CD4-positive, alpha-beta T cell (primary cell): ENCODE measurements at regions not wholly inside any gene's neighbourhood (a gene's known extent, or its start where the extent isn't known, plus 50 kb on each side); places are given as distances from the start of the nearest gene placed in this dataset.
A peak's percentile ranks its signal among the peaks of the same experiment; 100 is the strongest.

Source experiments
- ATAC-seq: fragments of 200-7000 bp; cut with Tn5 transposase; one replicate; pipeline ENCODE4 v1.10.0; 2022; ENCODE audit warnings: mild to moderate bottlenecking; ENCODE audit not compliant: poor library complexity
- CTCF ChIA-PET: fragments of 350-600 bp; sonication (Branson Sonifier 250); formaldehyde crosslinking; loops from one replicate; lab custom pipeline; 2021; ENCODE audit warnings: antibody characterized with exemption, inconsistent platforms; lab: Charles Lee
- POLR2A ChIA-PET: fragments of 350-600 bp; sonication (Branson Sonifier 250); formaldehyde crosslinking; loops from one replicate; lab custom pipeline; 2021; ENCODE audit warnings: antibody characterized with exemption, inconsistent platforms; lab: Charles Lee
- DNase-seq, 14 experiments: peaks; one replicate each; pipeline ENCODE4 v3.0.0-alpha.2; 2013 to 2020; ENCODE audit warnings: mixed read lengths in 2 of 14
- H3K27ac ChIP-seq, 2 donors: one replicate each; pipeline versions ENCODE4 v1.5.1 to v1.7.0; 2013; ENCODE audit warnings: low read length in 2 of 2, low read depth in 1 of 2, mild to moderate bottlenecking in 1 of 2
- H3K27me3 ChIP-seq, 2 experiments: 1 replicate in 1 of 2; 2 replicates in 1 of 2; pipeline versions ENCODE4 v1.6.1 to v1.7.0; 2013; ENCODE audit warnings: low read length in 2 of 2, control low read depth in 1 of 2, mild to moderate bottlenecking in 1 of 2, moderate library complexity in 1 of 2; ENCODE audit not compliant: insufficient read depth in 2 of 2, control insufficient read depth in 1 of 2
- H3K36me3 ChIP-seq: one replicate; pipeline ENCODE4 v1.6.1; 2013; ENCODE audit warnings: low read length, control low read depth; ENCODE audit not compliant: insufficient read depth
- H3K4me1 ChIP-seq: one replicate; pipeline ENCODE4 v1.6.1; 2013; ENCODE audit warnings: low read length, control low read depth; ENCODE audit not compliant: insufficient read depth
- H3K4me3 ChIP-seq: one replicate; pipeline ENCODE4 v1.5.1; 2013; ENCODE audit warnings: mild to moderate bottlenecking, low read length, moderate library complexity
- H3K9me3 ChIP-seq, 2 experiments: 1 replicate in 1 of 2; 2 replicates in 1 of 2; pipeline versions ENCODE4 v1.6.1 to v1.7.0; 2013; ENCODE audit warnings: low read length in 2 of 2, mild to moderate bottlenecking in 2 of 2, control low read depth in 1 of 2, moderate library complexity in 1 of 2; ENCODE audit not compliant: control insufficient read depth in 1 of 2, insufficient read depth in 1 of 2
- H3K27ac Mint-ChIP-seq: one replicate; pipeline ENCODE4 v1.8.0; 2020; ENCODE audit warnings: mixed read lengths
- H3K27me3 Mint-ChIP-seq: one replicate; pipeline ENCODE4 v1.8.0; 2021; ENCODE audit warnings: mixed read lengths
- H3K36me3 Mint-ChIP-seq: one replicate; pipeline ENCODE4 v1.8.0; 2021; ENCODE audit warnings: low read depth, mixed read lengths
- H3K4me1 Mint-ChIP-seq: one replicate; pipeline ENCODE4 v1.8.0; 2021; ENCODE audit warnings: low read depth, mixed read lengths
- H3K4me3 Mint-ChIP-seq: one replicate; pipeline ENCODE4 v1.8.0; 2020; ENCODE audit warnings: mild to moderate bottlenecking, mixed read lengths
- H3K9me3 Mint-ChIP-seq: one replicate; pipeline ENCODE4 v1.8.0; 2020; ENCODE audit warnings: mixed read lengths
- intact Hi-C, 2 experiments: fragments of 100-400 bp; cut with DNase I in 1 of 2; cut with micrococcal nuclease in 1 of 2; formaldehyde crosslinking; loops; one replicate each; pipeline versions ENCODE4 v1.15.1 to v1.9.0; 2023 to 2025; cut with DNase I, micrococcal nuclease
- TF ChIP-seq, protein P1 (sequence below): fragments of 200-600 bp; IDR thresholded peaks from one replicate; pipeline ENCODE4 v1.8.0; 2022; ENCODE audit warnings: antibody characterized with exemption, mild to moderate bottlenecking

DNA sequence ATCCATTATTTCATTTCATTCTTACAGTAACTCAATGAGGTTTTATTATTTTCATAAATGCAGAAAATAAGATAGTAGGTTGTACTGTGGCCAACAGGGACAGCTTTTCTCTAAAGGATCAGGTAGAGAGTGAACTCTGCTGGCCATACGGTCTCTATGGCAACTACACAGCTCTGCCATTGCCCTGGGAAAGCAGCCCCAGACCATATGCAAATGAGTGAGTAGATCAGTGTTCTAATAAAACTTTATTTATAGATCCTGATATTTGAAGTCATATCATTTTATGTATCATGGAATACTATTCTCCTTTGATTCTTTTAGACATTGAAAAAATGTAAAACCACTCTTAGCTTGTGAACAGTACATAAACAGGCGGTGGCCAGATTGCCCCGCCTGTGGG, 192.5 kb upstream of the RREB1 start:
- ChIA-PET CTCF (no interaction called here), POLR2A (no interaction called here)
- Mint-ChIP-seq H3K9me3 (no peaks in the 10 kb centered on the region), H3K27ac (no peak overlapping the region), H3K4me1 (peaks cover 23% of the 10 kb centered on the region), H3K4me3 (no peak overlapping the region), H3K27me3 (no peaks in the 10 kb centered on the region), H3K36me3 (no peaks in the 10 kb centered on the region)
- no peaks in the 10 kb centered on the region for H3K9me3 ChIP-seq
- no peaks in the 10 kb centered on the region for H3K27me3 ChIP-seq
- no peaks in the 10 kb centered on the region for H3K36me3 ChIP-seq
- ATAC-seq (no peak), DNase-seq (no peak)
- H3K27ac ChIP-seq = no peak overlapping the region
- TF ChIP-seq, protein P1, sequence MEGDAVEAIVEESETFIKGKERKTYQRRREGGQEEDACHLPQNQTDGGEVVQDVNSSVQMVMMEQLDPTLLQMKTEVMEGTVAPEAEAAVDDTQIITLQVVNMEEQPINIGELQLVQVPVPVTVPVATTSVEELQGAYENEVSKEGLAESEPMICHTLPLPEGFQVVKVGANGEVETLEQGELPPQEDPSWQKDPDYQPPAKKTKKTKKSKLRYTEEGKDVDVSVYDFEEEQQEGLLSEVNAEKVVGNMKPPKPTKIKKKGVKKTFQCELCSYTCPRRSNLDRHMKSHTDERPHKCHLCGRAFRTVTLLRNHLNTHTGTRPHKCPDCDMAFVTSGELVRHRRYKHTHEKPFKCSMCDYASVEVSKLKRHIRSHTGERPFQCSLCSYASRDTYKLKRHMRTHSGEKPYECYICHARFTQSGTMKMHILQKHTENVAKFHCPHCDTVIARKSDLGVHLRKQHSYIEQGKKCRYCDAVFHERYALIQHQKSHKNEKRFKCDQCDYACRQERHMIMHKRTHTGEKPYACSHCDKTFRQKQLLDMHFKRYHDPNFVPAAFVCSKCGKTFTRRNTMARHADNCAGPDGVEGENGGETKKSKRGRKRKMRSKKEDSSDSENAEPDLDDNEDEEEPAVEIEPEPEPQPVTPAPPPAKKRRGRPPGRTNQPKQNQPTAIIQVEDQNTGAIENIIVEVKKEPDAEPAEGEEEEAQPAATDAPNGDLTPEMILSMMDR = no peak
- no peak overlapping the region for H3K4me3 ChIP-seq
- intact Hi-C loops = no loop called here
- peaks cover 9% of the 10 kb centered on the region for H3K4me1 ChIP-seq

DNA sequence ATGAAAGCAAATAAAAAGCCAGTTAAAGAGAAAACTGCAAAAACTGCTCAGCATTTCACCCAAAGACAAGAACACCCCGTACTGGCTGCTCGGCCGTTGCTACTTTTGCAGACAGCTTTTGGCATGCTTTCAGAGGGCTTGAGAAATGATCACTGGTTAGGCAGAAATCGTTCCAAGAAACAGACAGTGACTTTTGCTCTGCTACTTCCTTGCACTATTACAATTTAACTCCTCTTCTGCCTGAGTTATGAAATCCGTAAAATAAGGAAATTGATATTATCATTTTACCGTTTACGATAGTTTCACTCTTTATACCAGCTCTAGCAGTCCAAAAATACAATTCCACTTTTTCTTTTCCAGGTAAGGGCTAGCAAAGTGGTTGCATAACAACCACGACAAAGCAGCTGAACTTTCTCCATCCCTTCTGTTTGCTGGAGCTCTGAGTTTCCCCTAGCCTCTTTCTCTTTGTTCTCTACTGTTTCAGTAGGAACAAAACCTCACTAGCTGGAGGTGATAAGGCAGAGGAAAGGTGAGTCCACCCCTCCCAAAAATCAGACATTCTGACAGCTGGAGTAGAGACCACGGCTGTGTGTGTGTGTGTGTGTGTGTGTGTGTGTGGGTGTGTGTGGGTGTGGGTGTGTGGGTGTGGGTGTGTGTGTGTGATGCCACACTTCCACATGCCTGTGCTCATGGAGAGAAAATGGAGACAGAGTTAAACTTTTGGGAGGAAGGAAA, 191.8 kb upstream of the RREB1 start:
- H3K27me3 Mint-ChIP-seq = no peaks in the 10 kb centered on the region
- H3K27ac ChIP-seq = no peak overlapping the region
- TF ChIP-seq, protein P1 = no peak
- H3K9me3 ChIP-seq = no peaks in the 10 kb centered on the region
- H3K27ac Mint-ChIP-seq = peak overlapping the region; percentile 37
- H3K9me3 Mint-ChIP-seq = no peaks in the 10 kb centered on the region
- intact Hi-C loops = no loop called here
- H3K4me1 ChIP-seq = peaks cover 9% of the 10 kb centered on the region
- H3K4me3 ChIP-seq = peak overlapping the region; percentile 17
- ChIA-PET POLR2A (no interaction called here), CTCF (no interaction called here)
- no peaks in the 10 kb centered on the region for H3K36me3 ChIP-seq
- ATAC-seq (no peak), DNase-seq (no peak)
- H3K27me3 ChIP-seq = no peaks in the 10 kb centered on the region
- H3K4me3 Mint-ChIP-seq = peak overlapping the region; percentile 63
- no peaks in the 10 kb centered on the region for H3K36me3 Mint-ChIP-seq
- H3K4me1 Mint-ChIP-seq = peaks cover 23% of the 10 kb centered on the region

DNA sequence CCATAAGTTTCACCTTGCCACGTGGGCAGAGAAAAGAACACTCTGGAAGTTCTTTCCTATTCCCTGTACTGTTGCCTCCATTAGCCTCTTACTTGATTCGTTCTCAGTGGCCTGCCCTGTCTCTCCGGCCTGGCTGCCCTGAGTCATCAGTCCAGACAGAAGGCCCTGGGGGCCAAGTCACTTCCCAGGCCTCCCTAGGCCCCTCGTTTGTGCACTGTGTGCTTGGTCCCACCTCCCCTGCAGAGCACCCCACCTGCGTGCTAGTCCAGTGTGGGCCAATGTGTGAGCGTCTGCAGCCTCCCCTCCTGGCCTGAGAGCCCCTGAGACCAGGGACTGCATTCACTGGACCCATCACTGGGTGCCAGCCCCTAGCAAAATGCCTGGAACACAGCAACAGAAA, 191.2 kb upstream of the RREB1 start:
- Histone ChIP-seq H3K4me1 (peaks cover 9% of the 10 kb centered on the region), H3K27ac (no peak overlapping the region), H3K4me3 (no peak overlapping the region), H3K27me3 (no peaks in the 10 kb centered on the region), H3K9me3 (no peaks in the 10 kb centered on the region), H3K36me3 (no peaks in the 10 kb centered on the region)
- intact Hi-C loops = no loop called here
- H3K36me3 Mint-ChIP-seq = no peaks in the 10 kb centered on the region
- no peaks in the 10 kb centered on the region for H3K27me3 Mint-ChIP-seq
- no peaks in the 10 kb centered on the region for H3K9me3 Mint-ChIP-seq
- no peak for DNase-seq
- no peak overlapping the region for H3K27ac Mint-ChIP-seq
- ATAC-seq = no peak
- ChIA-PET CTCF (no interaction called here), POLR2A (no interaction called here)
- peaks cover 23% of the 10 kb centered on the region for H3K4me1 Mint-ChIP-seq
- TF ChIP-seq, protein P1 = no peak
- H3K4me3 Mint-ChIP-seq = no peak overlapping the region
